ENCODE measurements at regions not wholly inside any gene's neighbourhood (a gene's known extent, or its start where the extent isn't known, plus 50 kb on each side); places are given as distances from the start of the nearest gene placed in this dataset.

- dilution Hi-C loops (cut with MboI; ENCODE audit: extremely low pct_ligation_motif_present, low sequenced_read_pairs) = no loop called here
- no peak for DNase-seq (ENCODE audit: low read depth, low spot score)
- Histone ChIP-seq H3K4me1 (ENCODE audit: control insufficient read depth, extremely low read depth, insufficient read depth, low read length) (no peaks in the 10 kb centered on the region), H3K36me3 (ENCODE audit: control insufficient read depth in 2 of 2, extremely low read depth in 1 of 2, insufficient read depth in 2 of 2, low read length in 2 of 2) (no peaks in the 10 kb centered on the region), H4K20me1 (replicated peaks; ENCODE audit: control insufficient read depth, extremely low read depth, insufficient read depth, low read length) (no peaks in the 10 kb centered on the region), H2AFZ (ENCODE audit: low read depth, low read length) (no peak overlapping the region), H3K27me3 (ENCODE audit: control insufficient read depth in 2 of 2, insufficient read depth in 2 of 2, low read length in 2 of 2) (no peaks in the 10 kb centered on the region), H3K27ac (ENCODE audit: insufficient read depth, low read depth, low read length) (no peak overlapping the region), H3K79me2 (ENCODE audit: control insufficient read depth, insufficient read depth, low read length) (no peaks in the 10 kb centered on the region), H3K9ac (replicated peaks; ENCODE audit: extremely low read depth, insufficient read depth, low read length) (no peak overlapping the region), H3K4me2 (ENCODE audit: insufficient read depth, low read length) (no peak overlapping the region), H3K4me3 (replicated peaks in 1 of 3; ENCODE audit: insufficient read depth in 1 of 3, low read depth in 1 of 3, low read length in 3 of 3) (no peak overlapping the region), H3K9me1 (replicated peaks; ENCODE audit: control insufficient read depth, extremely low read depth, insufficient read depth, low read length) (no peaks in the 10 kb centered on the region), H3K9me3 (replicated peaks; ENCODE audit: control insufficient read depth, insufficient read depth, low read length) (no peaks in the 10 kb centered on the region)
- POLR2A ChIA-PET = no interaction called here
- FAIRE-seq = no peak
- TF ChIP-seq CTCF (IDR thresholded peaks at IDR 0.05; ENCODE audit: extremely low read depth in 1 of 2, insufficient read depth in 1 of 2, low read depth in 1 of 2, low read length in 2 of 2) (no peak), FOS (IDR thresholded peaks at IDR 0.05; ENCODE audit: borderline replicate concordance, insufficient read depth, low read length) (no peak), EZH2 (IDR thresholded peaks at IDR 0.05; ENCODE audit: borderline replicate concordance, low read depth, low read length, severe bottlenecking) (no peak), POLR2A (IDR thresholded peaks at IDR 0.05; ENCODE audit: low read depth, low read length) (no peak), JUN (IDR thresholded peaks at IDR 0.05; ENCODE audit: borderline replicate concordance, insufficient read depth, insufficient read length, low read depth) (no peak), POLR2AphosphoS5 (IDR thresholded peaks at IDR 0.05; ENCODE audit: insufficient read depth, low read depth, low read length) (no peak)
- no TSS peak for BruUV-seq (replicated peaks)
- intact Hi-C loops (cut with micrococcal nuclease) = loop anchor here (5.0 kb wide), 1 partner anchor 533 kb away; no protein-coding TSS in a partner anchor
- CTCF ChIA-PET = interaction anchor here (0.6 to 0.9 kb wide), 2 partner anchors 11 to 884 kb away, joined by 3 read pairs; no protein-coding TSS in a partner anchor
These were observed 200.0 kb downstream of the PDHA2 start for GRCh38 chr4:96039803-96040436.
